Tibial nerve (tissue), 4 donors: ENCODE measurements at regions not wholly inside any gene's neighbourhood (a gene's known extent, or its start where the extent isn't known, plus 50 kb on each side); places are given as distances from the start of the nearest gene placed in this dataset.

Source experiments
- DNase-seq, 2 donors: peaks; one replicate each; pipeline ENCODE4 v3.0.0-alpha.2; 2019; ENCODE audit warnings: low spot score in 2 of 2
- H3K27ac ChIP-seq, 4 donors: fragments of 200-600 bp; sonication (generic) in 3 of 4; one replicate each; pipeline ENCODE4 v1.5.1; 2017 to 2019; ENCODE audit warnings: mild to moderate bottlenecking in 1 of 4
- H3K27me3 ChIP-seq, 2 donors: fragments of 200-600 bp; sonication (generic) in 1 of 2; one replicate each; pipeline versions ENCODE4 v1.5.1 to v1.6.0; 2017 to 2019
- H3K36me3 ChIP-seq, 3 donors: fragments of 200-600 bp; sonication (generic); one replicate each; pipeline ENCODE4 v1.5.1; 2018 to 2019
- H3K4me1 ChIP-seq, 4 donors: fragments of 200-600 bp; sonication (generic) in 3 of 4; one replicate each; pipeline ENCODE4 v1.5.1; 2017 to 2019
- H3K4me3 ChIP-seq, 4 donors: fragments of 200-600 bp; sonication (generic) in 3 of 4; one replicate each; pipeline ENCODE4 v1.5.1; 2017 to 2019; ENCODE audit warnings: mild to moderate bottlenecking in 1 of 4, moderate library complexity in 1 of 4
- H3K9me3 ChIP-seq, 4 donors: fragments of 200-600 bp; sonication (generic) in 3 of 4; one replicate each; pipeline ENCODE4 v1.5.1; 2017 to 2019
- CTCF ChIP-seq, 5 experiments: fragments of 200-600 bp in 3 of 5; fragments of 450-650 bp in 2 of 5; sonication (generic) in 3 of 5; IDR thresholded peaks; one replicate each; pipeline ENCODE4 v1.5.1; 2016 to 2019; ENCODE audit warnings: antibody characterized with exemption in 5 of 5, mild to moderate bottlenecking in 3 of 5, moderate library complexity in 2 of 5
- EP300 ChIP-seq, 2 donors: sonication (generic); formaldehyde crosslinking; IDR thresholded peaks; one replicate each; pipeline ENCODE4 v1.6.1; 2017; ENCODE audit warnings: antibody characterized with exemption in 2 of 2, mild to moderate bottlenecking in 1 of 2
- POLR2A ChIP-seq, 2 donors: fragments of 450-650 bp; IDR thresholded peaks; one replicate each; pipeline ENCODE4 v1.6.1; 2017; ENCODE audit warnings: antibody characterized with exemption in 2 of 2, mild to moderate bottlenecking in 2 of 2, moderate library complexity in 2 of 2
- WGBS, 2 donors: methylation state at CpG; one replicate each; pipeline ENCODE4 v1.1.5; 2018; 5-methylcytosine and 5-hydroxymethylcytosine counted together

GRCh38 chr9:30504502-30504905 lies 1879.9 kb upstream of the ACO1 start:
- TF ChIP-seq EP300 (IDR thresholded peaks at IDR 0.05) (no peak), CTCF (IDR thresholded peaks at IDR 0.05) (no peak), POLR2A (IDR thresholded peaks at IDR 0.05) (no peak)
- WGBS, 2 donors: 70 to 79% methylated on average over 1 of the region's 1 CpG

GRCh38 chr9:30505311-30505710 lies 1879.1 kb upstream of the ACO1 start:
- Histone ChIP-seq H3K4me1 (no peaks in the 10 kb centered on the region), H3K27ac (no peak overlapping the region), H3K4me3 (no peak overlapping the region), H3K36me3 (no peaks in the 10 kb centered on the region), H3K9me3 (peaks cover 0 to 5% (median 0%) of the 10 kb centered on the region in 4 donors), H3K27me3 (no peaks in the 10 kb centered on the region)
- WGBS, 2 donors: 78 to 79% methylated on average over 1 of the region's 1 CpG
- TF ChIP-seq POLR2A (IDR thresholded peaks at IDR 0.05) (no peak), EP300 (IDR thresholded peaks at IDR 0.05) (no peak), CTCF (IDR thresholded peaks at IDR 0.05) (no peak)
- DNase-seq: no peak

More at GRCh38 chr9:30504502-30504905, 1879.9 kb upstream of the ACO1 start:
- Histone ChIP-seq H3K9me3 (peaks cover 0 to 5% (median 0%) of the 10 kb centered on the region in 4 donors), H3K27ac (no peak overlapping the region), H3K4me1 (no peaks in the 10 kb centered on the region), H3K36me3 (no peaks in the 10 kb centered on the region), H3K4me3 (no peak overlapping the region), H3K27me3 (no peaks in the 10 kb centered on the region)
- no peak for DNase-seq

- H3K27ac ChIP-seq: no peak overlapping the region
- no peak for DNase-seq
- H3K9me3 ChIP-seq: peaks cover 0 to 5% (median 0%) of the 10 kb centered on the region in 4 donors
- 87 to 89% methylated on average over 2 of the region's 2 CpGs for WGBS, 2 donors
- TF ChIP-seq CTCF (IDR thresholded peaks at IDR 0.05): no peak
- TF ChIP-seq EP300 (IDR thresholded peaks at IDR 0.05): no peak
- TF ChIP-seq POLR2A (IDR thresholded peaks at IDR 0.05): no peak
- H3K4me3 ChIP-seq: no peak overlapping the region
- no peaks in the 10 kb centered on the region for H3K36me3 ChIP-seq
- H3K27me3 ChIP-seq: no peaks in the 10 kb centered on the region
- no peaks in the 10 kb centered on the region for H3K4me1 ChIP-seq
Observed at GRCh38 chr9:30506749-30507148, 1877.7 kb upstream of the ACO1 start.

- H3K36me3 ChIP-seq: no peaks in the 10 kb centered on the region
- H3K9me3 ChIP-seq: peaks cover 0 to 5% (median 0%) of the 10 kb centered on the region in 4 donors
- no peak for DNase-seq
- no peak overlapping the region for H3K27ac ChIP-seq
- H3K27me3 ChIP-seq: no peaks in the 10 kb centered on the region
- no peak for TF ChIP-seq POLR2A (IDR thresholded peaks at IDR 0.05)
- TF ChIP-seq CTCF (IDR thresholded peaks at IDR 0.05): no peak
- TF ChIP-seq EP300 (IDR thresholded peaks at IDR 0.05): no peak
- H3K4me1 ChIP-seq: no peaks in the 10 kb centered on the region
- WGBS, 2 donors: 54% methylated on average over 2 of the region's 2 CpGs
- no peak overlapping the region for H3K4me3 ChIP-seq
Observed at GRCh38 chr9:30507166-30507565, 1877.3 kb upstream of the ACO1 start.

- no peak for DNase-seq
- no peaks in the 10 kb centered on the region for H3K4me1 ChIP-seq
- TF ChIP-seq CTCF (IDR thresholded peaks at IDR 0.05): no peak
- TF ChIP-seq POLR2A (IDR thresholded peaks at IDR 0.05): no peak
- TF ChIP-seq EP300 (IDR thresholded peaks at IDR 0.05): no peak
- H3K4me3 ChIP-seq: no peak overlapping the region
- H3K9me3 ChIP-seq: peaks cover 0 to 5% (median 0%) of the 10 kb centered on the region in 4 donors
- WGBS, 2 donors: 38 to 41% methylated on average over 2 of the region's 2 CpGs
- H3K27me3 ChIP-seq: no peaks in the 10 kb centered on the region
- H3K36me3 ChIP-seq: no peaks in the 10 kb centered on the region
- no peak overlapping the region for H3K27ac ChIP-seq
Observed at GRCh38 chr9:30511666-30512065, 1872.8 kb upstream of the ACO1 start.
